PC-3 (cell line): ENCODE measurements at regions not wholly inside any gene's neighbourhood (a gene's known extent, or its start where the extent isn't known, plus 50 kb on each side); places are given as distances from the start of the nearest gene placed in this dataset.

ENCODE experiments used
- EZH2 ChIP-seq: fragments of 300-600 bp; sonication (generic); IDR thresholded peaks from one replicate; pipeline ENCODE4 v1.6.1; 2017; ENCODE audit warnings: antibody characterized with exemption, mild to moderate bottlenecking, low read length; ENCODE audit not compliant: unreplicated experiment
- EZH2phosphoT487 ChIP-seq: fragments of 300-600 bp; sonication (generic); IDR thresholded peaks from 2 replicates; pipeline ENCODE4 v1.6.1; 2018; ENCODE audit warnings: mild to moderate bottlenecking, antibody characterized with exemption, low read length, borderline replicate concordance
- TF ChIP-seq, protein P1 (sequence below): fragments of 300-600 bp; sonication (generic); conservative IDR thresholded peaks from 2 replicates; pipeline ENCODE4 v1.5.1; 2017; ENCODE audit warnings: antibody characterized with exemption, low read depth, mild to moderate bottlenecking, low read length

DNA sequence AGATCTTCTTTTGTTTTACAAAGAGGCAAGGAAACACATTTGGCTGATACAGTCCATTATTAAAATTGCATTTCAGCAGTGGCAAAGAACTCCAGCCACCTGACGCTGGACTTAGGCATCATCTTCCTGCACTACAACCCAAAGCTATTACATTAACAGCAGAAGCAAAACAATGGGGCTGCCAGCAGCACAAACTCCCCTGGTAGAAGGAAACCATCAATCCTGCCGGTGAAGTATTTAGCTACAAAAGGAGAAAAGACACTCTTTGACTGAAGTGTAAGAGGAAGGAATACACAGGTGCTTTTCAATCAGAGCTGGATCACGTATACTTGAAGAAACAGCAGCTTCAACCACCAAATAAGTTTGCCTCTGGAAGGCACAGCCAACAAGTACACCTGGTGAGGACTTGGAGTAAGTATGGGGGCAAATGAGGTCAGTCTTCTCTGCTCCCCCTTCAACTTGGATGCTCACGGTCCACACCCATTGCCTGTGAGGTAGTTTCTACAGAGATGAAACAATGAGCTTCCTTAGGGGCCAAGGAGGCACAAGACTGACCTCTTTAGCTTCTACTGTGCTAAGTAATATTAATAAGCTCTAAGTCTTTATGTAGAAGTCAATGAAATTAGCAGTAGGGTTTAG, 125.9 kb upstream of the FOXN3 start:
- TF ChIP-seq, protein P1, sequence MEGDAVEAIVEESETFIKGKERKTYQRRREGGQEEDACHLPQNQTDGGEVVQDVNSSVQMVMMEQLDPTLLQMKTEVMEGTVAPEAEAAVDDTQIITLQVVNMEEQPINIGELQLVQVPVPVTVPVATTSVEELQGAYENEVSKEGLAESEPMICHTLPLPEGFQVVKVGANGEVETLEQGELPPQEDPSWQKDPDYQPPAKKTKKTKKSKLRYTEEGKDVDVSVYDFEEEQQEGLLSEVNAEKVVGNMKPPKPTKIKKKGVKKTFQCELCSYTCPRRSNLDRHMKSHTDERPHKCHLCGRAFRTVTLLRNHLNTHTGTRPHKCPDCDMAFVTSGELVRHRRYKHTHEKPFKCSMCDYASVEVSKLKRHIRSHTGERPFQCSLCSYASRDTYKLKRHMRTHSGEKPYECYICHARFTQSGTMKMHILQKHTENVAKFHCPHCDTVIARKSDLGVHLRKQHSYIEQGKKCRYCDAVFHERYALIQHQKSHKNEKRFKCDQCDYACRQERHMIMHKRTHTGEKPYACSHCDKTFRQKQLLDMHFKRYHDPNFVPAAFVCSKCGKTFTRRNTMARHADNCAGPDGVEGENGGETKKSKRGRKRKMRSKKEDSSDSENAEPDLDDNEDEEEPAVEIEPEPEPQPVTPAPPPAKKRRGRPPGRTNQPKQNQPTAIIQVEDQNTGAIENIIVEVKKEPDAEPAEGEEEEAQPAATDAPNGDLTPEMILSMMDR, result no peak
- TF ChIP-seq EZH2 (no peak), EZH2phosphoT487 (no peak)
